SKM-1 treated with dmso at 0.1 percent for 144 hours (cell line): ENCODE measurements at regions not wholly inside any gene's neighbourhood (a gene's known extent, or its start where the extent isn't known, plus 50 kb on each side); places are given as distances from the start of the nearest gene placed in this dataset.
"Not testable (repeated sequence)": the region's sequence is repeated elsewhere in the genome, so short reads cannot be mapped to it uniquely, and the experiment has no call there.

Source experiments
- DNase-seq: peaks from one replicate; lab custom pipeline; 2025; ENCODE audit not compliant: unreplicated experiment; lab: John Stamatoyannopoulos, UW

GRCh38 chr13:60707878-60708277 lies 310.9 kb downstream of the TDRD3 start:
- DNase-seq, result no peak

DNA sequence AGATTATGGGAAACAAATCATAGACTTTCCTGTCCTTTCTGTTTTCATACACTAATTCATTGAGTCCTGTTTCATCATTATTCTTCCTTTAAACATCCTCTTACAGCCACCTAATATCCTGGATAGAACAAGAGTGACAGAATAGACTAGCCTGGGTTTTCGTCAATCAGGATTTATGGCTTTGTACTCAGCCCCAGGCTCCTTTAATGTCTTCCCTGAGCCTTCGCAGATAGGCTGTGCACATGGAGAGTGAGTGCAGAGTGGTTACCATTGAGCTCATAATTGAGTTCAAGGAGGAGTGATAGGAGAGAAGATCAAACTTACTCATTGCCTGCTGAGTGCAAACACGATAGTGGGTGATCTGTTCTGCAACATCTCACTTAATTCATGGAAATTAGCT lies 304.9 kb downstream of the TDRD3 start:
- no peak for DNase-seq

- no peak for DNase-seq
Observed at GRCh38 chr13:60700994-60701393, 304.0 kb downstream of the TDRD3 start.

GRCh38 chr13:60699636-60700035 lies 302.6 kb downstream of the TDRD3 start:
- DNase-seq, result no peak

GRCh38 chr13:60696602-60697001 lies 299.6 kb downstream of the TDRD3 start:
- DNase-seq, result no peak

- no peak for DNase-seq
Observed at GRCh38 chr13:60691268-60691667, 294.2 kb downstream of the TDRD3 start.

DNA sequence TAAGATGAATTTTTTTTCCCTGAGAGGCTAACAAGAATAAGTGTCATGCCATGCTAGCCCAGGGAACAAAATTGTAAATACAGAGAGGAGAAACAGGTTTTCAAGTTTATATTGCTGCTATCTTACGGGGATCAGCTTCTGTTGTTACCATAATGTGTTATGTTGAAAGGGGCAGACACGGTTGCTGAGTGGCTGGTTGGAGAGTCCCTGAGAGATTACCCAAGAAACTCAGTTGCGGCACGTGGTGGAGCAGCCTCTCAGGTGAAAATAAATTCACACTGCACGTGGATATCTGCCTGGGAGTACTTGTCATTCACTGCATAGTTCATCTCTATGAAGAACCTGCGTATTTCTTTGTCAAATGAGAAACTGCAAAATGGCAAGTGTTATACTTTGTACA lies 293.6 kb downstream of the TDRD3 start:
- DNase-seq, result no peak

DNA sequence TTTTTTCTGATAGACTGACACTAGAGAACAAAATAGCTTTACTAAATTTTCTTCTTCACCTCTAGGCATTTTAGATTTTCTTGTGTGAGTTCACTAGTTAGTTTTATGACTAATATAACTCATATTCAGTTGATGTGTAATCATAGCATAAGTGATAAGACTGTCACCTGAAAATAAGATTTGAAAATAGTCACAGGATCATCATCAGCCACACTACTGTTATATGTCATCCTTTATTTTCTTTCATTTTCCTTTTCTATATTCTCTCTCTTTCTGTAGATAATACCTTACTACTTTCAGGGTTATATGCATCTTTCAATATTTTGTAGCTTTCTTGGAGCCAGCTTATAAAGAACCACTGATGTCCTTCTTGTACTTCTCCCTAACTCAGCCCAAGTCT lies 292.6 kb downstream of the TDRD3 start:
- DNase-seq, result no peak

GRCh38 chr13:60689076-60689475 lies 292.1 kb downstream of the TDRD3 start:
- no peak for DNase-seq

- no peak for DNase-seq
Observed at GRCh38 chr13:60679928-60680694, 283.1 kb downstream of the TDRD3 start.

- no peak for DNase-seq
Observed at GRCh38 chr13:60679131-60679530, 282.1 kb downstream of the TDRD3 start.

GRCh38 chr13:60671386-60671785 lies 274.4 kb downstream of the TDRD3 start:
- no peak for DNase-seq

DNA sequence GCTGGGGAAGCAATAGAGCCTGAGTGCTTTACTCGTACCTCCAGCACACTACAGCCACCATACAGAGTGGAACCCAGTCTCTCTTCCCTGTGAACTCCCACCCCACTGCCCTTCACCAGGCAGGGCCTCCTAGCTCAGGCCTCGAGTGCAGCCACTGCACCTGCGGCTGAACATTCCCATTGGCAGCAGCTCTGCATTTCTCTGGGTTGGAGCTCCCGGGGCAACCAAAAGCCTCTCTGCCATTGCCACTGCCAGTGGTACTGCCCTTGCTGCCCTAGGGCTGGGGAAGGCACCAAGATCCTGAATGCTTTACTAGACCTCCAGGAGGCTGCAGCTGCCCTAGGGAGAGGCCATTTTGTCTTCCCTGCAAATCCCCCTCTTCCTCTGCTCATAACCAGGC lies 266.8 kb downstream of the TDRD3 start:
- no peak for DNase-seq

GRCh38 chr13:60662595-60662994 lies 265.6 kb downstream of the TDRD3 start:
- no peak for DNase-seq

- no peak for DNase-seq
Observed at GRCh38 chr13:60661521-60661920, 264.5 kb downstream of the TDRD3 start.

- not testable (repeated sequence) for DNase-seq
Observed at GRCh38 chr13:60657586-60657985, 260.6 kb downstream of the TDRD3 start.

DNA sequence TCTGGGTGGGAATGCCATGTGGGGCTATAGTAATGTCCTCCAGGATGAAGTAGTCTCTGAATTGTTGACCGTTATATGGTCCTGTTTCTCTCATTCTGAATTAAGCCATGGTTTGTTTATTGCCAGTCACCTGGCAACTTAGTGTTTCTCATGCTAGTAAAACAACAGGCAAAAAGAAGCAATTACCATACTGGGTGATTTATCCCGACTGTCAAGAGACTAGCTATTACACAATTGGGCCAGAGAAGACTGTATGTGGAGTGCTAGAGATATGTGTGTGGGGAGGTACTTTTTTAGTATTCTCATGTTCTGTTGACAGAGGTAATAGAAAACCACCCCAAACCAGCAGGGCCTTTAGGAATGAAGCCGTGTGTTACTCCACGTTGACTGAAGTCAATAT lies 258.2 kb downstream of the TDRD3 start:
- DNase-seq, result no peak

DNA sequence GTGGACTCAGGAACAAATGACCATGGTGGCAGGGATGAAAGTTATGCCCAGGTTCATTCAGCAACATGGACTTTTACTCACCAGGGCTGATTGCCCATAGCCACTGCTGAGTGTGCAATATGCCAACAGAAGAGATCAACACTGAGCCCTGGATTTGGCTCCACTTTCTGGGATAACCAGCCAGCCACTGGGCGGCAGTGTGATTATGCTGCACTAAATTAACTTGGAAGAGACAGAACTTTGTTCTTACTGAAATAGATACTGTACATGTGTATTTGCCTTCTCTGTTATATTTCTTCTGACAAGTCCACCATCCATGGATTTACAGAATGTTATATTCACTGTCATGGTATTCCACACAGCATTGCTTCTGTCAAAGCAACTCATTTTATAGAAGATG lies 257.4 kb downstream of the TDRD3 start:
- DNase-seq, result peak; percentile 3

DNA sequence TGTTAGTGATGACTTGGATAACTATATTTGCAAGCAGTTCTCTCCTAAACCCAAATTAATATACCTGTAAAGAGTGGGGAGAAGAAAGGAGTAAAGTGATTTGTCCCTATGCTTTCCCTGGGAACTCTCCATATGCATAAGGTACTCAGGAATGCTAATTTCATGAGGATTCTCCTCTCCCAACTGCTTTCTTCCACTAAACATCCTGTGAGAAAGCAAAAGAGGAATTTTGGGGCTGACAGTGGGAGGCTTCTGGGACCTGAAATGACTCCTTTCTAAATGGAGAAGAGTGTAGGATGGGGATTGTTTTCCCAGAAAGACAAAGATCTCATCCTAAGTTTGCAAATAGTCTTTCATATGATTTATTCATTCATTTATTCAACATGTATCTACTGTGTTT lies 250.5 kb downstream of the TDRD3 start:
- DNase-seq, result no peak

GRCh38 chr13:60646620-60647019 lies 249.6 kb downstream of the TDRD3 start:
- DNase-seq, result no peak

DNA sequence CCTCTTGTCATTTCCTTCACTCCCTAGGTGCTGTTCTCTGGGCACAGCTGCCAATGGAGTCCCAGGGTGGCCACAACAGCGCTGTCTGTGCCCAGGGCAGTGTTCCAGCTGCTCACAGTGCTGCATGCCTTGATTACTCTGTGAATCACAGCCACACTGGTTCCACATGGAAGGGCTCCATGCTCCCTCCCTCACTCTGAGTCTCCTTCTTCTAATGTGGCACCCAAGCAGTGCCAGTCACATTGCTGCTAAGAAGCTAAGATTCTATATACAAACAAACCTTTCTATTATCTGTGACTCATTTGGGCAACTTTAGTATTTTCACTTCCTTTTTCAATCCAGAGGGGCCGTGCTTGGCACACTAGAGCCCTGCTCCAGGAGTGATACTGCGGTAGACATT lies 248.7 kb downstream of the TDRD3 start:
- DNase-seq, result no peak

- no peak for DNase-seq
Observed at GRCh38 chr13:60642552-60642951, 245.5 kb downstream of the TDRD3 start.

GRCh38 chr13:60629158-60629557 lies 232.1 kb downstream of the TDRD3 start:
- DNase-seq, result no peak
